H1 (cell line): ENCODE measurements at regions not wholly inside any gene's neighbourhood (a gene's known extent, or its start where the extent isn't known, plus 50 kb on each side); places are given as distances from the start of the nearest gene placed in this dataset.

Source experiments
- CTCF ChIA-PET: fragments of 300-600 bp; sonication (Branson Sonifier 250); formaldehyde crosslinking; loops from one replicate; lab custom pipeline; 2021; ENCODE audit not compliant: partially characterized antibody; lab: Charles Lee
- POLR2A ChIA-PET: fragments of 300-600 bp; sonication (Branson Sonifier 250); formaldehyde crosslinking; loops from one replicate; lab custom pipeline; 2021; ENCODE audit warnings: inconsistent platforms; ENCODE audit not compliant: partially characterized antibody; lab: Charles Lee
- DNase-seq, 2 experiments: peaks; one replicate each; pipeline versions ENCODE4 v3.0.0 to v3.0.0-alpha.2; 2010 to 2022; ENCODE audit warnings: low spot score in 2 of 2, low read depth in 1 of 2, mixed read lengths in 1 of 2
- FAIRE-seq: peaks from 2 replicates; lab custom pipeline; 2011; peaks lifted over from hg19 to GRCh38; lab: Jason Lieb, UNC
- H2AFZ ChIP-seq: 2 replicates; pipeline ENCODE4 v1.8.1; 2012; ENCODE audit warnings: low read length, inconsistent platforms
- H2AK5ac ChIP-seq: 2 replicates; pipeline ENCODE4 v1.6.1; 2013; ENCODE audit warnings: low read depth, low read length
- H2BK120ac ChIP-seq: replicated peaks from 2 replicates; pipeline ENCODE3; 2013; ENCODE audit warnings: low read depth, low read length, inconsistent platforms
- H2BK12ac ChIP-seq: 2 replicates; pipeline ENCODE4 v1.6.1; 2013; ENCODE audit warnings: low read depth, low read length
- H2BK15ac ChIP-seq: 2 replicates; pipeline ENCODE4 v1.6.1; 2013; ENCODE audit warnings: low read length
- H2BK20ac ChIP-seq: 2 replicates; pipeline ENCODE4 v1.6.1; 2013; ENCODE audit warnings: low read length
- H2BK5ac ChIP-seq: 2 replicates; pipeline ENCODE4 v1.6.1; 2013; ENCODE audit warnings: low read depth, low read length
- H3K14ac ChIP-seq: 2 replicates; pipeline ENCODE4 v1.6.1; 2013; ENCODE audit warnings: inconsistent platforms; ENCODE audit not compliant: insufficient read length
- H3K18ac ChIP-seq: 2 replicates; pipeline ENCODE4 v1.6.1; 2013; ENCODE audit warnings: low read length; ENCODE audit errors: extremely low read depth
- H3K23ac ChIP-seq: 2 replicates; pipeline ENCODE4 v1.6.1; 2013; ENCODE audit warnings: inconsistent platforms; ENCODE audit not compliant: insufficient read length
- H3K23me2 ChIP-seq: 2 replicates; pipeline ENCODE4 v1.6.1; 2013; ENCODE audit warnings: low read depth, low read length
- H3K27ac ChIP-seq: 2 replicates; pipeline ENCODE4 v1.6.1; 2011; ENCODE audit warnings: low read depth, low read length, inconsistent platforms
- H3K27me3 ChIP-seq, 4 experiments: replicated peaks in 1 of 4; 1 replicate in 1 of 4; 2 replicates in 3 of 4; pipeline versions ENCODE4 v1.6.1 to v1.8.1; 2011 to 2013; ENCODE audit warnings: low read length in 3 of 4, mild to moderate bottlenecking in 3 of 4, inconsistent platforms in 2 of 4, mixed read lengths in 2 of 4, moderate library complexity in 1 of 4; ENCODE audit not compliant: control insufficient read depth in 3 of 4, insufficient read depth in 3 of 4; ENCODE audit errors: extremely low read depth in 1 of 4
- H3K36me3 ChIP-seq, 4 experiments: 2 replicates each; pipeline versions ENCODE4 v1.6.1 to v1.8.1; 2011 to 2013; ENCODE audit warnings: mild to moderate bottlenecking in 4 of 4, low read length in 3 of 4, moderate library complexity in 2 of 4, control low read depth in 1 of 4, inconsistent platforms in 1 of 4; ENCODE audit not compliant: insufficient read depth in 4 of 4, control insufficient read depth in 2 of 4
- H3K4ac ChIP-seq: replicated peaks from 2 replicates; pipeline ENCODE3; 2013; ENCODE audit warnings: low read length, low read depth, mixed read lengths, inconsistent platforms; ENCODE audit not compliant: insufficient read length
- H3K4me1 ChIP-seq, 4 experiments: replicated peaks in 1 of 4; 1 replicate in 1 of 4; 2 replicates in 3 of 4; pipeline versions ENCODE4 v1.6.1 to v1.8.1; 2011 to 2013; ENCODE audit warnings: low read length in 3 of 4, inconsistent platforms in 2 of 4, mixed read lengths in 1 of 4; ENCODE audit not compliant: insufficient read depth in 4 of 4, control insufficient read depth in 3 of 4
- H3K4me2 ChIP-seq, 2 experiments: 2 replicates each; pipeline versions ENCODE4 v1.6.1 to v1.8.1; 2011 to 2013; ENCODE audit warnings: low read depth in 2 of 2, low read length in 2 of 2, control low read depth in 1 of 2, inconsistent platforms in 1 of 2, mild to moderate bottlenecking in 1 of 2; ENCODE audit not compliant: insufficient read depth in 1 of 2
- H3K4me3 ChIP-seq, 4 experiments: fragments of 200-600, 300-600 bp in 1 of 4; sonication (generic), shearing (Covaris generic), sonication (Bioruptor Twin) in 1 of 4; 2 replicates each; pipeline versions ENCODE4 v1.5.1 to v1.8.1; 2011 to 2016; ENCODE audit warnings: low read length in 4 of 4, low read depth in 3 of 4, control low read depth in 2 of 4, inconsistent platforms in 2 of 4, mild to moderate bottlenecking in 2 of 4, mixed read lengths in 1 of 4, moderate library complexity in 1 of 4; ENCODE audit not compliant: insufficient read depth in 2 of 4; ENCODE audit errors: extremely low read depth in 1 of 4
- H3K56ac ChIP-seq: replicated peaks from 2 replicates; pipeline ENCODE3; 2013; ENCODE audit warnings: low read depth, mild to moderate bottlenecking, mixed read lengths, low read length, inconsistent platforms; ENCODE audit not compliant: insufficient read length
- H3K79me1 ChIP-seq: 2 replicates; pipeline ENCODE4 v1.6.1; 2013; ENCODE audit warnings: low read depth, low read length, control low read depth
- H3K79me2 ChIP-seq, 2 experiments: 2 replicates each; pipeline versions ENCODE4 v1.6.1 to v1.8.1; 2012 to 2013; ENCODE audit warnings: low read length in 2 of 2, mild to moderate bottlenecking in 2 of 2, inconsistent platforms in 1 of 2; ENCODE audit not compliant: insufficient read depth in 2 of 2, control insufficient read depth in 1 of 2
- H3K9ac ChIP-seq, 4 experiments: replicated peaks in 1 of 4; 1 replicate in 1 of 4; 2 replicates in 3 of 4; pipeline versions ENCODE4 v1.6.1 to v1.8.1; 2011 to 2013; ENCODE audit warnings: low read depth in 3 of 4, low read length in 3 of 4, control low read depth in 2 of 4, mild to moderate bottlenecking in 2 of 4, moderate library complexity in 2 of 4, inconsistent platforms in 1 of 4; ENCODE audit errors: extremely low read depth in 1 of 4
- H3K9me3 ChIP-seq, 2 experiments: 2 replicates each; pipeline versions ENCODE4 v1.6.1 to v1.8.1; 2012 to 2013; ENCODE audit warnings: mild to moderate bottlenecking in 2 of 2, moderate library complexity in 2 of 2, control low read depth in 1 of 2, inconsistent platforms in 1 of 2, low read depth in 1 of 2, low read length in 1 of 2, mixed read lengths in 1 of 2; ENCODE audit not compliant: insufficient read depth in 2 of 2
- H4K20me1 ChIP-seq, 2 experiments: replicated peaks in 1 of 2; 2 replicates each; pipeline versions ENCODE3 to v1.8.1; 2011 to 2013; ENCODE audit warnings: inconsistent platforms in 2 of 2, low read length in 2 of 2, mild to moderate bottlenecking in 1 of 2; ENCODE audit not compliant: insufficient read depth in 2 of 2, control insufficient read depth in 1 of 2
- H4K5ac ChIP-seq: 2 replicates; pipeline ENCODE4 v1.6.1; 2013; ENCODE audit warnings: low read length, low read depth, mixed read lengths, inconsistent platforms; ENCODE audit not compliant: insufficient read length
- H4K8ac ChIP-seq: 2 replicates; pipeline ENCODE4 v1.8.0; 2013; ENCODE audit warnings: mild to moderate bottlenecking, moderate library complexity, low read length, inconsistent platforms; ENCODE audit not compliant: insufficient read depth; ENCODE audit errors: extremely low read depth
- H4K91ac ChIP-seq: replicated peaks from 2 replicates; pipeline ENCODE3; 2013; ENCODE audit warnings: low read length, mixed read lengths, inconsistent platforms; ENCODE audit not compliant: insufficient read length
- FOSL1 ChIP-seq: IDR thresholded peaks from 2 replicates; pipeline ENCODE4 v1.6.1; 2011; ENCODE audit warnings: mild to moderate bottlenecking, low read depth, low read length, moderate library complexity; ENCODE audit not compliant: insufficient read depth
- JUND ChIP-seq: IDR thresholded peaks from 2 replicates; pipeline ENCODE4 v1.6.1; 2011; ENCODE audit warnings: mild to moderate bottlenecking, improper control_type of control experiment, low read length
- KDM5A ChIP-seq: fragments of 200-600 bp; IDR thresholded peaks from 2 replicates; pipeline ENCODE4 v1.7.1; 2012; ENCODE audit warnings: mild to moderate bottlenecking, low read length, inconsistent platforms, mixed read lengths
- NANOG ChIP-seq: IDR thresholded peaks from 2 replicates; pipeline ENCODE4 v1.6.1; 2011; ENCODE audit warnings: low read length, low read depth, mild to moderate bottlenecking, inconsistent platforms; ENCODE audit not compliant: insufficient read depth, poor library complexity, severe bottlenecking

DNA sequence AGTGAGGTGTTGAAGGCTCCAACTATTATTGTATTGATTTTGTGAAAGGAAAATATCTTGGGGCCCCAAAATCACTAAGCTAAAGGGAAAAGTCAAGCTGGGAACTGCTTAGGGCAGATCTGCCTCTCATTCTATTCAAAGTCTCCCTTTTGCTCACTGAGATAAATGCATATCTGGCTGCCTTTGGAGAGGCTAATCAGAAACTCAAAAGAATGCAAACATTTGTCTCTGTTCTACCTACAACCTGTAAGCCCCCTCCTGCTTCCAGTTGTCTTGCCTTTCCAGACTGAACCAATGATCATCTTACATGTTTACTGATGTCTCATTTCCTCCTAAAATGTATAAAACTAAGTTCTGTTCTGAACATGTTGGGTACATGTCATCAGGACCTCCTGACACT is 125.9 kb downstream of the HTR1B start:
- H2BK120ac ChIP-seq = no peak overlapping the region
- H2AFZ ChIP-seq = no peak overlapping the region
- no peaks in the 10 kb centered on the region for H3K27me3 ChIP-seq
- H3K9me3 ChIP-seq = 0 out of 4 replicates have a peak, but pooled peaks cover 0 to 3% of the 10 kb centered on the region in 2 experiments
- no peak overlapping the region; the same call in 1 of the 2 replicates for H2BK5ac ChIP-seq
- no peak overlapping the region for H3K56ac ChIP-seq
- no peaks in the 10 kb centered on the region for H3K23me2 ChIP-seq
- no peak overlapping the region for H2AK5ac ChIP-seq
- TF ChIP-seq JUND = no peak
- TF ChIP-seq NANOG = peak; percentile 26
- TF ChIP-seq FOSL1 = no peak
- no peak for TF ChIP-seq KDM5A
- peaks cover 0 to 13% (median 7%) of the 10 kb centered on the region in 4 experiments; a peak in 5 of 7 replicates for H3K4me1 ChIP-seq
- no peak overlapping the region for H3K14ac ChIP-seq
- ChIA-PET CTCF (no interaction called here), POLR2A (no interaction called here)
- H4K20me1 ChIP-seq = no peaks in the 10 kb centered on the region
- H3K9ac ChIP-seq = no peak overlapping the region
- no peak overlapping the region; the same call in 1 of the 2 replicates for H3K27ac ChIP-seq
- FAIRE-seq = peak; percentile 84
- no peak overlapping the region for H4K91ac ChIP-seq
- no peak overlapping the region for H2BK20ac ChIP-seq
- H3K23ac ChIP-seq = no peak overlapping the region
- no peak overlapping the region for H3K4ac ChIP-seq
- no peaks in the 10 kb centered on the region for H3K79me1 ChIP-seq
- no peak for DNase-seq
- no peak overlapping the region for H4K5ac ChIP-seq
- no peak overlapping the region for H4K8ac ChIP-seq
- no peak overlapping the region for H2BK12ac ChIP-seq
- H3K36me3 ChIP-seq = peaks cover 0 to 7% (median 0%) of the 10 kb centered on the region in 4 experiments; a peak in 1 of 8 replicates
- peak overlapping the region; percentile 44 to 46; a peak in 3 of 4 replicates for H3K4me2 ChIP-seq
- peak overlapping the region; percentile 85; the same call in 1 of the 2 replicates for H3K18ac ChIP-seq
- H3K79me2 ChIP-seq = no peaks in the 10 kb centered on the region
- H3K4me3 ChIP-seq = peak overlapping the region in 1 of 4 experiments; percentile 41; a peak in 2 of 8 replicates
- no peak overlapping the region for H2BK15ac ChIP-seq
